HL-60 (cell line): ENCODE measurements at regions not wholly inside any gene's neighbourhood (a gene's known extent, or its start where the extent isn't known, plus 50 kb on each side); places are given as distances from the start of the nearest gene placed in this dataset.

Experiments
- GABPA ChIP-seq: IDR thresholded peaks from 2 replicates; pipeline ENCODE4 v1.6.1; 2012; ENCODE audit warnings: low read depth
- POLR2AphosphoS5 ChIP-seq: IDR thresholded peaks from 2 replicates; pipeline ENCODE4 v1.6.1; 2012; ENCODE audit warnings: low read depth
- SPI1 ChIP-seq: IDR thresholded peaks from 2 replicates; pipeline ENCODE4 v1.6.1; 2012; ENCODE audit warnings: low read depth, mild to moderate bottlenecking, borderline replicate concordance
- TF ChIP-seq, protein P1 (sequence below): IDR thresholded peaks from one replicate; pipeline ENCODE4 v1.5.1; 2011; ENCODE audit warnings: low read length, control low read depth, inconsistent platforms; ENCODE audit not compliant: insufficient read depth
- TF ChIP-seq, protein P2 (sequence below): IDR thresholded peaks from 2 replicates; pipeline ENCODE4 v1.6.1; 2012; ENCODE audit warnings: low read depth; ENCODE audit not compliant: insufficient replicate concordance

GRCh38 chr15:91508633-91509032, 344.9 kb upstream of the SLCO3A1 start:
- TF ChIP-seq, protein P1, sequence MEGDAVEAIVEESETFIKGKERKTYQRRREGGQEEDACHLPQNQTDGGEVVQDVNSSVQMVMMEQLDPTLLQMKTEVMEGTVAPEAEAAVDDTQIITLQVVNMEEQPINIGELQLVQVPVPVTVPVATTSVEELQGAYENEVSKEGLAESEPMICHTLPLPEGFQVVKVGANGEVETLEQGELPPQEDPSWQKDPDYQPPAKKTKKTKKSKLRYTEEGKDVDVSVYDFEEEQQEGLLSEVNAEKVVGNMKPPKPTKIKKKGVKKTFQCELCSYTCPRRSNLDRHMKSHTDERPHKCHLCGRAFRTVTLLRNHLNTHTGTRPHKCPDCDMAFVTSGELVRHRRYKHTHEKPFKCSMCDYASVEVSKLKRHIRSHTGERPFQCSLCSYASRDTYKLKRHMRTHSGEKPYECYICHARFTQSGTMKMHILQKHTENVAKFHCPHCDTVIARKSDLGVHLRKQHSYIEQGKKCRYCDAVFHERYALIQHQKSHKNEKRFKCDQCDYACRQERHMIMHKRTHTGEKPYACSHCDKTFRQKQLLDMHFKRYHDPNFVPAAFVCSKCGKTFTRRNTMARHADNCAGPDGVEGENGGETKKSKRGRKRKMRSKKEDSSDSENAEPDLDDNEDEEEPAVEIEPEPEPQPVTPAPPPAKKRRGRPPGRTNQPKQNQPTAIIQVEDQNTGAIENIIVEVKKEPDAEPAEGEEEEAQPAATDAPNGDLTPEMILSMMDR, result no peak
- no peak for TF ChIP-seq POLR2AphosphoS5
- TF ChIP-seq GABPA, result no peak
- TF ChIP-seq, protein P2, sequence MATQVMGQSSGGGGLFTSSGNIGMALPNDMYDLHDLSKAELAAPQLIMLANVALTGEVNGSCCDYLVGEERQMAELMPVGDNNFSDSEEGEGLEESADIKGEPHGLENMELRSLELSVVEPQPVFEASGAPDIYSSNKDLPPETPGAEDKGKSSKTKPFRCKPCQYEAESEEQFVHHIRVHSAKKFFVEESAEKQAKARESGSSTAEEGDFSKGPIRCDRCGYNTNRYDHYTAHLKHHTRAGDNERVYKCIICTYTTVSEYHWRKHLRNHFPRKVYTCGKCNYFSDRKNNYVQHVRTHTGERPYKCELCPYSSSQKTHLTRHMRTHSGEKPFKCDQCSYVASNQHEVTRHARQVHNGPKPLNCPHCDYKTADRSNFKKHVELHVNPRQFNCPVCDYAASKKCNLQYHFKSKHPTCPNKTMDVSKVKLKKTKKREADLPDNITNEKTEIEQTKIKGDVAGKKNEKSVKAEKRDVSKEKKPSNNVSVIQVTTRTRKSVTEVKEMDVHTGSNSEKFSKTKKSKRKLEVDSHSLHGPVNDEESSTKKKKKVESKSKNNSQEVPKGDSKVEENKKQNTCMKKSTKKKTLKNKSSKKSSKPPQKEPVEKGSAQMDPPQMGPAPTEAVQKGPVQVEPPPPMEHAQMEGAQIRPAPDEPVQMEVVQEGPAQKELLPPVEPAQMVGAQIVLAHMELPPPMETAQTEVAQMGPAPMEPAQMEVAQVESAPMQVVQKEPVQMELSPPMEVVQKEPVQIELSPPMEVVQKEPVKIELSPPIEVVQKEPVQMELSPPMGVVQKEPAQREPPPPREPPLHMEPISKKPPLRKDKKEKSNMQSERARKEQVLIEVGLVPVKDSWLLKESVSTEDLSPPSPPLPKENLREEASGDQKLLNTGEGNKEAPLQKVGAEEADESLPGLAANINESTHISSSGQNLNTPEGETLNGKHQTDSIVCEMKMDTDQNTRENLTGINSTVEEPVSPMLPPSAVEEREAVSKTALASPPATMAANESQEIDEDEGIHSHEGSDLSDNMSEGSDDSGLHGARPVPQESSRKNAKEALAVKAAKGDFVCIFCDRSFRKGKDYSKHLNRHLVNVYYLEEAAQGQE, result no peak
- no peak for TF ChIP-seq SPI1
